ENCODE measurements at regions not wholly inside any gene's neighbourhood (a gene's known extent, or its start where the extent isn't known, plus 50 kb on each side); places are given as distances from the start of the nearest gene placed in this dataset.

DNA sequence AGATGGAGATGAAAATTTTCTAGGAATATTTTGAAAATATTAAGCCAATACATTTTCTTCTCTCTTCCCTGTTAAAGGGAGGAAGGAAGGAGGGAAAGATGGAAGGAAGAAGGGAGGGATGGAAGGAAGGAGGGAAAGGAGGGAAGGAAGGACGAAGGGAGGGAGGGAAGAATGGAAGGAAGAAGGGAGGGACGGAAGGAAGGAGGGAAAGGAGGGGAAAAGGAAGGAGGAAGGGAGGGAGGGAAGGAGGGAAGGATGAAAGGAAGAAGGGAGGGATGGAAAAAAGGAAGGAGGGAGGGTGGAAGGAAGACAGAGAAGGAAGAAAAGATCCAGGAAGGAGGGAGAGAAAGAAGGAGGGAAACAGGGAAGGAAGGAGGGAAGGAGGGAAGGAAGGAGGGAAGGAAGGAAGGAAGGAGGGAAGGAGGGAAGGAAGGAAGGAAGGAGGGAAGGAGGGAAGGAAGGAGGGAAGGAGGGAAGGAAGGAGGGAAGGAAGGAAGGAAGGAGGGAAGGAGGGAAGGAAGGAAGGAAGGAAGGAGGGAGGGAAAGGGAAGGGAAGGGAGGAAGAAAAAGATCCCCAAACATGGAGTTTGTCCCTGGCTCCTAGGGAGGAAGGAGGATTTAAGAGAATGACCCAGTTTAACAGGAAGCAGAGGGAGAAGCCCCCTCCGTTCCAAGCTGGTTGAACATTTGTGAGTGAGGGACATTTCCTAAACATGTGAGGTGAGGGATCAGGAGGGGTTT, 70.3 kb upstream of the NEURL1B start:
- H3K4me1 ChIP-seq (ENCODE audit: control insufficient read depth in 1 of 2, extremely low read depth in 1 of 2, insufficient read depth in 2 of 2, low read length in 2 of 2): no peaks in the 10 kb centered on the region
- H3K4me3 ChIP-seq (ENCODE audit: control insufficient read depth in 1 of 2, extremely low read depth in 1 of 2, low read length in 1 of 2): no peak overlapping the region
- no peaks in the 10 kb centered on the region for H3K9me3 ChIP-seq
- Mint-ChIP-seq H3K4me3 (no peak overlapping the region), H3K4me1 (no peaks in the 10 kb centered on the region), H3K27me3 (peaks cover 11 to 25% of the 10 kb centered on the region in 2 donors), H3K36me3 (no peaks in the 10 kb centered on the region), H3K27ac (no peak overlapping the region), H3K9me3 (no peaks in the 10 kb centered on the region)
- POLR2A ChIA-PET: no interaction called here
- H3K27me3 ChIP-seq (replicated peaks in 1 of 2; ENCODE audit: control insufficient read depth in 2 of 2, extremely low read depth in 1 of 2, insufficient read depth in 2 of 2, low read length in 1 of 2): peaks cover 0 to 42% of the 10 kb centered on the region in 2 experiments
- no peak overlapping the region for H3K27ac ChIP-seq (ENCODE audit: low read length)
- CTCF ChIA-PET: no interaction called here
- no peak for ATAC-seq (replicated peaks in 1 of 4)
- H3K36me3 ChIP-seq (ENCODE audit: control insufficient read depth in 2 of 2, extremely low read depth in 1 of 2, insufficient read depth in 1 of 2, low read length in 1 of 2): no peaks in the 10 kb centered on the region
- no peak for DNase-seq
- 59% methylated on average over 2 of the region's 3 CpGs for WGBS (ENCODE audit: insufficient coverage)

DNA sequence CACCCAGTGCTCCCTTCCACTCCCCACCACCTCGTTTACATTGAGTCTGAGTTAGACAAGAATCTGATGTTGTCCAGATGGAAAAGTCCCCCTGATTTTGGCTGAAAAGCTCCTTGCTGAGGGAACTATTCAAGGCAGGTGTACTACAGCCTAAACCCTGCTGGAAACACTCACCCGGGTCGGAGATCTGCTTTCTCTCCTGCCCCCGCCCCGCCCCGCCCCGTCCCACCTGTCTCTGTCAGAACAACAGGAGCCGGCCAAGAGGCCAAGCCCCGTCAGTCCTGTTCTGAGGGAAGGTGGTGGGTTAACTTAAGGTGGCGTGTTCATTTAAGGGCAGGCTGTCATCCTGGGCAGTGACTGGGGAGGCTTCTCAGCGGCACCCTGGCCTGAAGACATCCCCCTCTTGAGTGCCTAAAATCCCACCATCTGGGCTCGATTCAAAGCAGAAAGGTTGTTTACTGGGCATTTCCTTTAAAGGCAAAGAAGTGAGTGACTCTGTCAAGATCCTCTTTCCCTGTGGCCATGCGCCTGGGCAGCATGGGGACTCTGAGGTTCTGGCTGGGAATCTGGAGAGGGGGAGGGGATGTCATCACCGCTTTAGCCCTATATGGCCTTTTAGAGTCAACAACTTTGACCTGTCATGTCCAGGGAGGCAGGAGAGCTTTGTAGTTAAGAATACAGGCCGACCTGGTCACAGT, 71.1 kb upstream of the NEURL1B start:
- H3K4me1 ChIP-seq (ENCODE audit: control insufficient read depth in 1 of 2, extremely low read depth in 1 of 2, insufficient read depth in 2 of 2, low read length in 2 of 2): no peaks in the 10 kb centered on the region
- no peaks in the 10 kb centered on the region for H3K4me1 Mint-ChIP-seq
- peaks cover 0 to 35% of the 10 kb centered on the region in 2 experiments for H3K27me3 ChIP-seq (replicated peaks in 1 of 2; ENCODE audit: control insufficient read depth in 2 of 2, extremely low read depth in 1 of 2, insufficient read depth in 2 of 2, low read length in 1 of 2)
- ATAC-seq (replicated peaks in 1 of 4) (no peak), DNase-seq (no peak)
- no peak overlapping the region for H3K27ac ChIP-seq (ENCODE audit: low read length)
- H3K36me3 ChIP-seq (ENCODE audit: control insufficient read depth in 2 of 2, extremely low read depth in 1 of 2, insufficient read depth in 1 of 2, low read length in 1 of 2): no peaks in the 10 kb centered on the region
- no peak overlapping the region for H3K27ac Mint-ChIP-seq
- no peak overlapping the region for H3K4me3 Mint-ChIP-seq
- 85% methylated on average over 5 of the region's 15 CpGs for WGBS (ENCODE audit: insufficient coverage)
- ChIA-PET POLR2A (no interaction called here), CTCF (no interaction called here)
- H3K36me3 Mint-ChIP-seq: no peaks in the 10 kb centered on the region
- no peak overlapping the region for H3K4me3 ChIP-seq (ENCODE audit: control insufficient read depth in 1 of 2, extremely low read depth in 1 of 2, low read length in 1 of 2)
- H3K9me3 Mint-ChIP-seq: no peaks in the 10 kb centered on the region
- H3K27me3 Mint-ChIP-seq: peaks cover 10 to 23% of the 10 kb centered on the region in 2 donors
- H3K9me3 ChIP-seq: no peaks in the 10 kb centered on the region

DNA sequence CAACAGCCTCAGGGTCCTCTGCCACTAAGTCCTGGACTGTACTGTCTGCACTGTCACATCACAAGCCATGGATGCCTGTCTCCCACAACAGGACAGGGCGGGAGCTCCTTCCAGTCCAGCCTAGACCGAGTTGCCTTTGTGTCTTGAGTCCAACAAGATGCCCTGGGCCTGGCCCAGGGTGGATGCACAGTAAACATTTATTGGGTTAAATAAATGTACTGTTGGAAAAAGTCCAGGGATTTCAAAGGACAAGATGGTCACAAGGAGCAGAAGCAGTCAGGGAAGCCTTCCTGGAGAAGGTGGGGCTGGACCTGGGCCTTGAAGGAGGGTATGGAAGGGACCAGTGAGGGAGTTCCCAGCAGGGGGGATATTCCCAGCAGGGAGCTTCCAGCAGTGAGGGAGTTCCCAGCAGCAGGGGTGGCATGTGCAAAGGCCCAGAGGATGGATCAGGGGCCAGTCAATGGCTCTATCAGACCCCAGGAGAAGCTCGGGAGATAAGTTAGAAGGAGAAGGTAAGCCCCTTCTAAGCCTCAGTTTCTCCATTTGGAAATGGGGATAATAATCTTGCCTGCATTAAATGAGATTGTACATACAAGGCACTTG, 72.7 kb upstream of the NEURL1B start:
- Mint-ChIP-seq H3K4me1 (no peaks in the 10 kb centered on the region), H3K27ac (no peak overlapping the region), H3K36me3 (no peaks in the 10 kb centered on the region), H3K27me3 (peaks cover 4 to 16% of the 10 kb centered on the region in 2 donors), H3K9me3 (no peaks in the 10 kb centered on the region), H3K4me3 (no peak overlapping the region)
- DNase-seq: no peak
- 71% methylated on average over 3 of the region's 3 CpGs for WGBS (ENCODE audit: insufficient coverage)
- no peaks in the 10 kb centered on the region for H3K36me3 ChIP-seq (ENCODE audit: control insufficient read depth in 2 of 2, extremely low read depth in 1 of 2, insufficient read depth in 1 of 2, low read length in 1 of 2)
- ATAC-seq (replicated peaks in 1 of 4): no peak
- H3K27me3 ChIP-seq (replicated peaks in 1 of 2; ENCODE audit: control insufficient read depth in 2 of 2, extremely low read depth in 1 of 2, insufficient read depth in 2 of 2, low read length in 1 of 2): peaks cover 0 to 32% of the 10 kb centered on the region in 2 experiments
- no peaks in the 10 kb centered on the region for H3K9me3 ChIP-seq
- POLR2A ChIA-PET: no interaction called here
- CTCF ChIA-PET: interaction anchor here in 1 of 2 donors (0.5 kb wide), 1 partner anchor 1718 kb away, joined by 5 read pairs; no protein-coding TSS in a partner anchor
- H3K4me1 ChIP-seq (ENCODE audit: control insufficient read depth in 1 of 2, extremely low read depth in 1 of 2, insufficient read depth in 2 of 2, low read length in 2 of 2): no peaks in the 10 kb centered on the region
- H3K27ac ChIP-seq (ENCODE audit: low read length): no peak overlapping the region
- H3K4me3 ChIP-seq (ENCODE audit: control insufficient read depth in 1 of 2, extremely low read depth in 1 of 2, low read length in 1 of 2): no peak overlapping the region

DNA sequence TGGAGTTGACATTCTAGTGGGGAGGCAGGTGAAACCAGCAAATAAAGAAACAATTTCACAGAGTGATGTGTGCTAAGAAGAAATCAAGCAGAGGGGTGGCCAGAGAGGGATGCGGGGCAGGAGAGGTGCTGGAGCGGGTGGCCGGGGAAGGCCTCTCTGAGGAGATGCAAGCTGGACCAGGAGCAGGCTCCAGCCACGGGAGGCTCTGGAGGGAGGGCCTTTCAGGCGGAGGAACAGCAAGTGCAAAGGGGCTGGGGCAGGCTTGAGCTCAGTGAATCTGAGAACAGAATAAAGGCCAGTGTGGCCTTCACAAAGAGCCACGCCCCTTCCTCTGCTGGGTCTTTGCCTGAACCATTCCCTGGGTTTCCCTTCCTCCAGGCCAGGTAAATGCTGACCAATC, 73.2 kb upstream of the NEURL1B start:
- Histone ChIP-seq H3K27ac (ENCODE audit: low read length) (no peak overlapping the region), H3K4me3 (ENCODE audit: control insufficient read depth in 1 of 2, extremely low read depth in 1 of 2, low read length in 1 of 2) (no peak overlapping the region), H3K9me3 (no peaks in the 10 kb centered on the region), H3K27me3 (replicated peaks in 1 of 2; ENCODE audit: control insufficient read depth in 2 of 2, extremely low read depth in 1 of 2, insufficient read depth in 2 of 2, low read length in 1 of 2) (peaks cover 0 to 38% of the 10 kb centered on the region in 2 experiments), H3K4me1 (ENCODE audit: control insufficient read depth in 1 of 2, extremely low read depth in 1 of 2, insufficient read depth in 2 of 2, low read length in 2 of 2) (no peaks in the 10 kb centered on the region), H3K36me3 (ENCODE audit: control insufficient read depth in 2 of 2, extremely low read depth in 1 of 2, insufficient read depth in 1 of 2, low read length in 1 of 2) (no peaks in the 10 kb centered on the region)
- Mint-ChIP-seq H3K27me3 (peaks cover 4 to 16% of the 10 kb centered on the region in 2 donors), H3K36me3 (no peaks in the 10 kb centered on the region), H3K27ac (no peak overlapping the region), H3K9me3 (no peaks in the 10 kb centered on the region), H3K4me1 (no peaks in the 10 kb centered on the region), H3K4me3 (no peak overlapping the region)
- no peak for DNase-seq
- POLR2A ChIA-PET: no interaction called here
- CTCF ChIA-PET: interaction anchor here in 1 of 2 donors (0.5 kb wide), 1 partner anchor 1718 kb away, joined by 5 read pairs; no protein-coding TSS in a partner anchor
- no peak for ATAC-seq (replicated peaks in 1 of 4)
- WGBS (ENCODE audit: insufficient coverage): 80% methylated on average over 6 of the region's 6 CpGs

DNA sequence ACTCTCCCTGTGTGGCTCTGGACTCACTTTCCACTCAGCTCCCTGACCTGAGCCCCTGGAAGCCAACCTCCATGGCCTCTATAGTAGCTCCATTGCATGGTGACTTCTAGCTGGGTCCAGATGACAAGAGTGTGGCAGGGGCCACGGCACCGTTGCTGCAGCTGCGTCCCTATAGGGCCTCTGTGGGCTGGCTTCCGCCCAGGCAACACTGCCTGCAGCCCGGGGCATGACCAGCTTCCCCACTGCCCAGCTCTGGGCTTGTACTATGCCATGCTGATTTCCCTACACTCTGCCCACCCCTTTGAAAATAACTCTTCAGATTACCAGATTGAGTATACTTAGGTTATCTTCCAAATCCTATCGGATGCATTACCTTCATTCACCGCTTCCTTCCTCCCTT, 73.8 kb upstream of the NEURL1B start:
- 80% methylated on average over 7 of the region's 7 CpGs for WGBS (ENCODE audit: insufficient coverage)
- Histone ChIP-seq H3K4me3 (ENCODE audit: control insufficient read depth in 1 of 2, extremely low read depth in 1 of 2, low read length in 1 of 2) (no peak overlapping the region), H3K4me1 (ENCODE audit: control insufficient read depth in 1 of 2, extremely low read depth in 1 of 2, insufficient read depth in 2 of 2, low read length in 2 of 2) (no peaks in the 10 kb centered on the region), H3K27ac (ENCODE audit: low read length) (no peak overlapping the region), H3K36me3 (ENCODE audit: control insufficient read depth in 2 of 2, extremely low read depth in 1 of 2, insufficient read depth in 1 of 2, low read length in 1 of 2) (no peaks in the 10 kb centered on the region), H3K27me3 (replicated peaks in 1 of 2; ENCODE audit: control insufficient read depth in 2 of 2, extremely low read depth in 1 of 2, insufficient read depth in 2 of 2, low read length in 1 of 2) (peaks cover 0 to 38% of the 10 kb centered on the region in 2 experiments), H3K9me3 (no peaks in the 10 kb centered on the region)
- DNase-seq: no peak
- H3K27ac Mint-ChIP-seq: no peak overlapping the region
- peaks cover 4 to 14% of the 10 kb centered on the region in 2 donors for H3K27me3 Mint-ChIP-seq
- ChIA-PET CTCF (no interaction called here), POLR2A (no interaction called here)
- no peaks in the 10 kb centered on the region for H3K9me3 Mint-ChIP-seq
- H3K36me3 Mint-ChIP-seq: no peaks in the 10 kb centered on the region
- no peaks in the 10 kb centered on the region for H3K4me1 Mint-ChIP-seq
- H3K4me3 Mint-ChIP-seq: no peak overlapping the region
- ATAC-seq (replicated peaks in 1 of 4): no peak

DNA sequence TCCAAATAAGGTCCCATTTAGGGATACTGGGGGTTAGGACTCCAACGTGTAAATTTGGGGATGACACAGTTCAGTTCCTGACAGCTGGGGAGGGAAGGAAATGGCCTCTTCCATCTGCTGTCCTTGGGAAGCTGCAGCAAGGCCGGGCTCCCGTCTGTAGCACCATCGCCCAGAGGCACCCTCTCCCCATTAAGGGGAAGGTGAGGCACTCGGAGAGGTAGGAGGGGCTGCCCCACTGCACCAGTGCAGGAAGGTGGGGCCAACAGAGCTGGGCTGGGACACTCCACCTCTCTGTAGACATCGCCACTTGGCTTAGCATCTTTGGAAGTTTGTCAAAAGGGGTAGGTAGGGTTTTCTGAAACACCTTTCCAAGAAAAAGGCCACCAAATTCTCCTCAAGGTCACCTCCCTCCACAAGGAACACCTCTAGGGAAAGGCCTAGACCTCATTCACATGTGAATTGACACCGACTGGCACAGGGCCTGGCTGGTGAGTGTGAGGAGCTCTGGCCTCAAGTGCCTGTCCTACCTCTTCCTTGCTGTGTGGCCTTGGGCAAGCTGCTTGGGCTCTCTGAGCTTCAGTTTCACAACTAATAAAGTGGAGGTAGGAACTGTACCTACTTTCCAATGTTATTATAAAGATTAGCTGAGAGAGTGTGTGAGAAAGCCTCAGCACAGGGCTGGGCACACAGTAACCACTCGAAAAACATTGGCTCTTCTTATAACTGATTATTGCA, 75.0 kb upstream of the NEURL1B start:
- Histone ChIP-seq H3K4me3 (ENCODE audit: control insufficient read depth in 1 of 2, extremely low read depth in 1 of 2, low read length in 1 of 2) (no peak overlapping the region), H3K27ac (ENCODE audit: low read length) (no peak overlapping the region), H3K27me3 (replicated peaks in 1 of 2; ENCODE audit: control insufficient read depth in 2 of 2, extremely low read depth in 1 of 2, insufficient read depth in 2 of 2, low read length in 1 of 2) (peaks cover 0 to 35% of the 10 kb centered on the region in 2 experiments), H3K9me3 (no peaks in the 10 kb centered on the region), H3K36me3 (ENCODE audit: control insufficient read depth in 2 of 2, extremely low read depth in 1 of 2, insufficient read depth in 1 of 2, low read length in 1 of 2) (no peaks in the 10 kb centered on the region), H3K4me1 (ENCODE audit: control insufficient read depth in 1 of 2, extremely low read depth in 1 of 2, insufficient read depth in 2 of 2, low read length in 2 of 2) (no peaks in the 10 kb centered on the region)
- H3K36me3 Mint-ChIP-seq: no peaks in the 10 kb centered on the region
- ChIA-PET POLR2A (no interaction called here), CTCF (interaction anchor here in 1 of 2 donors (0.6 kb wide), 1 partner anchor 585 kb away, joined by 3 read pairs; no protein-coding TSS in a partner anchor)
- no peak overlapping the region for H3K27ac Mint-ChIP-seq
- ATAC-seq (replicated peaks in 1 of 4) (no peak), DNase-seq (no peak)
- WGBS (ENCODE audit: insufficient coverage): 17% methylated on average over 1 of the region's 8 CpGs
- H3K9me3 Mint-ChIP-seq: no peaks in the 10 kb centered on the region
- H3K4me1 Mint-ChIP-seq: no peaks in the 10 kb centered on the region
- peaks cover 8 to 14% of the 10 kb centered on the region in 2 donors for H3K27me3 Mint-ChIP-seq
- no peak overlapping the region for H3K4me3 Mint-ChIP-seq

Data from T-cell (primary cell).